SK-N-SH (cell line): ENCODE measurements at regions not wholly inside any gene's neighbourhood (a gene's known extent, or its start where the extent isn't known, plus 50 kb on each side); places are given as distances from the start of the nearest gene placed in this dataset.

Experiments
- CTCF ChIA-PET: fragments of 300-600, 350-600 bp; formaldehyde crosslinking; extraction: SDS; loops from one replicate; lab custom pipeline; 2021; lab: Yijun Ruan, JAX
- POLR2A ChIA-PET: fragments of 350-600 bp; sonication (Branson Sonifier 250); formaldehyde crosslinking; extraction: SDS; loops from one replicate; lab custom pipeline; 2020; ENCODE audit warnings: antibody characterized with exemption, inconsistent platforms; lab: Yijun Ruan, JAX
- DNase-seq: peaks from one replicate; pipeline ENCODE4 v3.0.0; 2012
- H2AFZ ChIP-seq: fragments of 200-600 bp; sonication (generic); 2 replicates; pipeline ENCODE4 v1.8.1; 2016; ENCODE audit warnings: antibody characterized with exemption, mild to moderate bottlenecking, low read depth
- H3F3A ChIP-seq: fragments of 200-600 bp; sonication (generic); replicated peaks from 2 replicates; pipeline ENCODE3; 2016; ENCODE audit warnings: antibody characterized with exemption, mild to moderate bottlenecking; ENCODE audit not compliant: insufficient read depth
- H3K27ac ChIP-seq, 2 experiments: fragments of 200-500 bp in 1 of 2; fragments of 200-600 bp in 1 of 2; sonication (Bioruptor generic) in 1 of 2; sonication (generic), shearing (Covaris generic) in 1 of 2; 2 replicates each; pipeline versions ENCODE4 v1.5.1 to v1.6.1; 2014 to 2016; ENCODE audit warnings: low read depth in 2 of 2, inconsistent platforms in 1 of 2, low read length in 1 of 2, mild to moderate bottlenecking in 1 of 2, mixed read lengths in 1 of 2
- H3K27me3 ChIP-seq: fragments of 200-600 bp; sonication (generic), shearing (Covaris generic); 2 replicates; pipeline ENCODE4 v1.6.1; 2016; ENCODE audit warnings: mixed run types; ENCODE audit not compliant: insufficient read depth
- H3K36me3 ChIP-seq, 2 experiments: fragments of 200-500 bp in 1 of 2; fragments of 200-600 bp in 1 of 2; sonication (Bioruptor generic) in 1 of 2; sonication (generic) in 1 of 2; replicated peaks in 1 of 2; 2 replicates each; pipeline versions ENCODE3 to v1.5.1; 2014 to 2016; ENCODE audit warnings: low read length in 1 of 2, mild to moderate bottlenecking in 1 of 2; ENCODE audit not compliant: insufficient read depth in 2 of 2, control insufficient read depth in 1 of 2
- H3K4me1 ChIP-seq, 2 experiments: fragments of 200-500 bp in 1 of 2; fragments of 200-600 bp in 1 of 2; sonication (Bioruptor generic) in 1 of 2; sonication (generic), shearing (Covaris generic) in 1 of 2; 2 replicates each; pipeline versions ENCODE4 v1.5.1 to v1.6.1; 2014 to 2016; ENCODE audit warnings: low read depth in 1 of 2, low read length in 1 of 2, mixed run types in 1 of 2; ENCODE audit not compliant: insufficient read depth in 2 of 2, control insufficient read depth in 1 of 2
- H3K4me2 ChIP-seq: fragments of 200-600 bp; sonication (generic), shearing (Covaris generic); 2 replicates; pipeline ENCODE4 v1.6.1; 2017; ENCODE audit warnings: mixed run types
- H3K4me3 ChIP-seq, 2 experiments: fragments of 200-500 bp in 1 of 2; fragments of 200-600 bp in 1 of 2; sonication (Bioruptor generic) in 1 of 2; sonication (generic), shearing (Covaris generic) in 1 of 2; 2 replicates each; pipeline versions ENCODE4 v1.5.1 to v1.8.1; 2014 to 2016; ENCODE audit warnings: low read depth in 2 of 2, inconsistent platforms in 1 of 2, low read length in 1 of 2, mild to moderate bottlenecking in 1 of 2, mixed read lengths in 1 of 2, moderate library complexity in 1 of 2
- H3K79me2 ChIP-seq: fragments of 200-600 bp; sonication (generic); 2 replicates; pipeline ENCODE4 v1.8.1; 2017; ENCODE audit warnings: mild to moderate bottlenecking; ENCODE audit not compliant: insufficient read depth
- H3K9ac ChIP-seq: fragments of 200-600 bp; sonication (generic); 2 replicates; pipeline ENCODE4 v1.6.1; 2017; ENCODE audit warnings: mixed run types
- H3K9me2 ChIP-seq: fragments of 200-600 bp; sonication (generic); 2 replicates; pipeline ENCODE4 v1.6.1; 2017; ENCODE audit warnings: mixed run types
- H3K9me3 ChIP-seq: fragments of 200-600 bp; sonication (generic); 2 replicates; pipeline ENCODE4 v1.6.1; 2017; ENCODE audit warnings: mixed run types, mild to moderate bottlenecking, moderate library complexity
- H4K20me1 ChIP-seq: fragments of 200-600 bp; sonication (generic); 2 replicates; pipeline ENCODE4 v1.6.1; 2017; ENCODE audit warnings: mild to moderate bottlenecking, mixed run types; ENCODE audit not compliant: insufficient read depth
- CTCF ChIP-seq: fragments of 200-600 bp; sonication (generic); IDR thresholded peaks from 2 replicates; pipeline ENCODE4 v1.6.1; 2017; ENCODE audit warnings: antibody characterized with exemption, mild to moderate bottlenecking, moderate library complexity
- ELF1 ChIP-seq: IDR thresholded peaks from 2 replicates; pipeline ENCODE4 v1.4.0; 2012
- EZH2phosphoT487 ChIP-seq: fragments of 200-600 bp; sonication (generic); IDR thresholded peaks from 2 replicates; pipeline ENCODE4 v1.6.1; 2017; ENCODE audit warnings: low read depth, mixed run types, mild to moderate bottlenecking, antibody characterized with exemption, moderate library complexity, borderline replicate concordance
- FOXM1 ChIP-seq: IDR thresholded peaks from 2 replicates; pipeline ENCODE4 v1.4.0; 2012; ENCODE audit warnings: low read depth, mild to moderate bottlenecking
- GABPA ChIP-seq: IDR thresholded peaks from 2 replicates; pipeline ENCODE4 v1.4.0; 2012; ENCODE audit warnings: low read depth, mild to moderate bottlenecking
- IRF3 ChIP-seq: fragments of 150-350 bp; IDR thresholded peaks from 2 replicates; pipeline ENCODE4 v1.6.1; 2016; ENCODE audit warnings: mild to moderate bottlenecking, low read depth, low read length
- JUND ChIP-seq: IDR thresholded peaks from 2 replicates; pipeline ENCODE4 v1.4.0; 2012
- MAX ChIP-seq: IDR thresholded peaks from 2 replicates; pipeline ENCODE4 v1.4.0; 2012; ENCODE audit warnings: low read depth
- MXI1 ChIP-seq: IDR thresholded peaks from 2 replicates; pipeline ENCODE4 v1.6.1; 2012; ENCODE audit warnings: mild to moderate bottlenecking, low read depth, low read length, improper control_type of control experiment
- NRF1 ChIP-seq: IDR thresholded peaks from 2 replicates; pipeline ENCODE4 v1.6.1; 2012; ENCODE audit warnings: low read depth, mild to moderate bottlenecking, low read length
- RFX5 ChIP-seq: IDR thresholded peaks from 2 replicates; pipeline ENCODE4 v1.6.1; 2012; ENCODE audit warnings: mild to moderate bottlenecking, improper control_type of control experiment, low read length
- SIN3A ChIP-seq: IDR thresholded peaks from 2 replicates; pipeline ENCODE4 v1.6.1; 2012; ENCODE audit warnings: low read depth, mild to moderate bottlenecking, low read length, moderate library complexity, borderline replicate concordance
- SMC3 ChIP-seq: IDR thresholded peaks from 2 replicates; pipeline ENCODE4 v1.6.1; 2012; ENCODE audit warnings: low read depth, low read length, improper control_type of control experiment
- TAF1 ChIP-seq: IDR thresholded peaks from 2 replicates; pipeline ENCODE4 v1.6.1; 2012; ENCODE audit warnings: low read depth, mild to moderate bottlenecking, low read length, moderate library complexity, borderline replicate concordance
- TEAD4 ChIP-seq: IDR thresholded peaks from 2 replicates; pipeline ENCODE4 v1.4.0; 2012; ENCODE audit warnings: mild to moderate bottlenecking, borderline replicate concordance; ENCODE audit not compliant: insufficient read depth
- YY1 ChIP-seq: IDR thresholded peaks from 2 replicates; pipeline ENCODE4 v1.4.0; 2012; ENCODE audit warnings: low read depth, mild to moderate bottlenecking
- WGBS: methylation state at CpG from one replicate; pipeline ENCODE4 v1.1.6; 2017; ENCODE audit warnings: low lambda C conversion rate; 5-methylcytosine and 5-hydroxymethylcytosine counted together
- TF ChIP-seq, protein P1 (sequence below): fragments of 150-350 bp; IDR thresholded peaks from 2 replicates; pipeline ENCODE4 v1.6.1; 2017; ENCODE audit warnings: antibody characterized with exemption, low read length, low read depth, borderline replicate concordance

- ChIA-PET POLR2A (no interaction called here), CTCF (no interaction called here)
- H3K27ac ChIP-seq, result no peak overlapping the region
- peaks cover 19% of the 10 kb centered on the region for H3F3A ChIP-seq
- TF ChIP-seq YY1 (no peak), JUND (no peak), GABPA (no peak), IRF3 (no peak), ELF1 (no peak), SMC3 (no peak), TAF1 (no peak), MXI1 (no peak), RFX5 (no peak), TEAD4 (no peak), EZH2phosphoT487 (no peak), SIN3A (no peak), NRF1 (no peak), MAX (no peak), FOXM1 (no peak), CTCF (no peak)
- TF ChIP-seq, protein P1, sequence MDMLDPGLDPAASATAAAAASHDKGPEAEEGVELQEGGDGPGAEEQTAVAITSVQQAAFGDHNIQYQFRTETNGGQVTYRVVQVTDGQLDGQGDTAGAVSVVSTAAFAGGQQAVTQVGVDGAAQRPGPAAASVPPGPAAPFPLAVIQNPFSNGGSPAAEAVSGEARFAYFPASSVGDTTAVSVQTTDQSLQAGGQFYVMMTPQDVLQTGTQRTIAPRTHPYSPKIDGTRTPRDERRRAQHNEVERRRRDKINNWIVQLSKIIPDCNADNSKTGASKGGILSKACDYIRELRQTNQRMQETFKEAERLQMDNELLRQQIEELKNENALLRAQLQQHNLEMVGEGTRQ, result no peak
- no peaks in the 10 kb centered on the region for H3K9me2 ChIP-seq
- H3K9me3 ChIP-seq, result no peaks in the 10 kb centered on the region
- H3K27me3 ChIP-seq, result no peaks in the 10 kb centered on the region
- no peaks in the 10 kb centered on the region for H3K79me2 ChIP-seq
- DNase-seq, result no peak
- H4K20me1 ChIP-seq, result no peaks in the 10 kb centered on the region
- H3K4me1 ChIP-seq, result peaks cover 0 to 7% of the 10 kb centered on the region in 2 experiments; a peak in 1 of 4 replicates
- no peak overlapping the region for H3K9ac ChIP-seq
- H3K36me3 ChIP-seq, result no peaks in the 10 kb centered on the region
- WGBS, result 71% methylated on average over 3 of the region's 3 CpGs
- no peak overlapping the region for H3K4me3 ChIP-seq
- no peak overlapping the region for H2AFZ ChIP-seq
- H3K4me2 ChIP-seq, result no peak overlapping the region
Measured at GRCh38 chr6:139713424-139713823, 339.0 kb upstream of the CITED2 start.
